Keratinocyte (primary cell): ENCODE measurements at regions not wholly inside any gene's neighbourhood (a gene's known extent, or its start where the extent isn't known, plus 50 kb on each side); places are given as distances from the start of the nearest gene placed in this dataset.

Source experiments
- DNase-seq: peaks from one replicate; pipeline ENCODE4 v3.0.0-alpha.2; 2011; ENCODE audit warnings: low read depth, missing footprints, low spot score
- FAIRE-seq: peaks from 2 replicates; lab custom pipeline; 2011; peaks lifted over from hg19 to GRCh38; lab: Jason Lieb, UNC
- H2AFZ ChIP-seq: 2 replicates; pipeline ENCODE4 v1.6.0; 2012; ENCODE audit warnings: low read length, control low read depth, inconsistent platforms; ENCODE audit not compliant: control insufficient read depth
- H3K27ac ChIP-seq: 2 replicates; pipeline ENCODE4 v1.5.1; 2011; ENCODE audit warnings: low read length; ENCODE audit not compliant: control insufficient read depth, insufficient read depth
- H3K27me3 ChIP-seq: 3 replicates; pipeline ENCODE4 v1.6.0; 2011; ENCODE audit warnings: low read length; ENCODE audit not compliant: control insufficient read depth, insufficient read depth; ENCODE audit errors: extremely low read depth
- H3K36me3 ChIP-seq, 2 experiments: 2 replicates in 1 of 2; 3 replicates in 1 of 2; pipeline ENCODE4 v1.5.1; 2011; ENCODE audit warnings: low read length in 2 of 2, mild to moderate bottlenecking in 1 of 2; ENCODE audit not compliant: control insufficient read depth in 2 of 2, insufficient read depth in 2 of 2; ENCODE audit errors: extremely low read depth in 1 of 2
- H3K4me1 ChIP-seq: 3 replicates; pipeline ENCODE4 v1.5.1; 2011; ENCODE audit warnings: low read length; ENCODE audit not compliant: control insufficient read depth, insufficient read depth; ENCODE audit errors: extremely low read depth
- H3K4me2 ChIP-seq: 3 replicates; pipeline ENCODE4 v1.6.0; 2011; ENCODE audit warnings: low read depth, low read length; ENCODE audit not compliant: control insufficient read depth, insufficient read depth; ENCODE audit errors: extremely low read depth
- H3K4me3 ChIP-seq, 3 experiments: fragments of 200-600 bp in 1 of 3; sonication (generic) in 1 of 3; 2 replicates in 2 of 3; 3 replicates in 1 of 3; pipeline ENCODE4 v1.5.1; 2011 to 2016; ENCODE audit warnings: low read length in 3 of 3, mild to moderate bottlenecking in 3 of 3, control low read depth in 2 of 3, inconsistent platforms in 1 of 3, low read depth in 1 of 3, mixed read lengths in 1 of 3, mixed run types in 1 of 3, moderate library complexity in 1 of 3; ENCODE audit not compliant: control insufficient read depth in 2 of 3, insufficient read depth in 2 of 3; ENCODE audit errors: extremely low read depth in 1 of 3
- H3K79me2 ChIP-seq: 2 replicates; pipeline ENCODE4 v1.6.0; 2012; ENCODE audit warnings: low read length; ENCODE audit not compliant: control insufficient read depth, insufficient read depth
- H3K9ac ChIP-seq: 3 replicates; pipeline ENCODE4 v1.6.0; 2011; ENCODE audit warnings: low read length; ENCODE audit not compliant: control insufficient read depth, insufficient read depth; ENCODE audit errors: extremely low read depth
- H3K9me1 ChIP-seq: 3 replicates; pipeline ENCODE4 v1.6.0; 2011; ENCODE audit warnings: low read length; ENCODE audit not compliant: control insufficient read depth, insufficient read depth; ENCODE audit errors: extremely low read depth
- H3K9me3 ChIP-seq: 2 replicates; pipeline ENCODE4 v1.5.1; 2012; ENCODE audit warnings: low read depth, low read length; ENCODE audit not compliant: control insufficient read depth
- H4K20me1 ChIP-seq: 3 replicates; pipeline ENCODE4 v1.6.0; 2011; ENCODE audit warnings: low read length; ENCODE audit not compliant: control insufficient read depth, insufficient read depth; ENCODE audit errors: extremely low read depth
- EZH2 ChIP-seq: IDR thresholded peaks from one replicate; pipeline ENCODE4 v1.6.1; 2012; ENCODE audit warnings: inconsistent platforms, mild to moderate bottlenecking, low read length, moderate library complexity
- dilution Hi-C: fragments of 300-500 bp; cut with MboI; formaldehyde crosslinking; loops from one replicate; pipeline ENCODE4 v1.7.0; 2020; ENCODE audit warnings: low sequenced_read_pairs; ENCODE audit not compliant: extremely low pct_ligation_motif_present
- TF ChIP-seq, protein P1 (sequence below), 3 experiments: IDR thresholded peaks in 1 of 3; conservative IDR thresholded peaks in 1 of 3; optimal IDR thresholded peaks in 1 of 3; 2 replicates in 2 of 3; 3 replicates in 1 of 3; pipeline versions ENCODE3 to v1.5.1; 2011; ENCODE audit warnings: low read length in 3 of 3, mild to moderate bottlenecking in 3 of 3, moderate library complexity in 2 of 3, control low read depth in 1 of 3, inconsistent platforms in 1 of 3; ENCODE audit not compliant: insufficient read depth in 2 of 3; ENCODE audit errors: extremely low read depth in 1 of 3

DNA sequence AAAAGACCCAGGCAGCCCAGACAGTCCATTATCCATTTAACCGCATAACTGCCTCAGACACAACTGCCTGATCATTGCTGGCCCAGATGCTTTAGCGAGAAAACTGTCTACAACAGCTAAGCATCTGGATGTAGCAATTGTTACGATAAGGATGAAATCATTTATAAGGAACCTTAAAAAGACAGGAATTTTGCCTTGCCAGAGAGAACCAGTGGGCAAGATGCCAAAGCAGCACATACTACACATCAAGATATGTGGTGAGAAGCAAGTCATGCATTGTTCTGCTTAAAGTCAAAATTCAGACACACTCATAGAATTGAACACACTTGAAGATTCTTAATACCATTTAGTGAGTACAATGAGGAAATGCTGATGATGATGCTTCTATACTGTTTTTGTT, 1525.3 kb downstream of the CDH8 start:
- FAIRE-seq (no peak), DNase-seq (no peak)
- Histone ChIP-seq H2AFZ (no peak overlapping the region), H3K9ac (no peak overlapping the region), H4K20me1 (no peaks in the 10 kb centered on the region), H3K27me3 (no peaks in the 10 kb centered on the region), H3K4me2 (no peak overlapping the region), H3K79me2 (no peaks in the 10 kb centered on the region), H3K4me1 (no peaks in the 10 kb centered on the region), H3K9me1 (no peaks in the 10 kb centered on the region), H3K36me3 (no peaks in the 10 kb centered on the region), H3K27ac (no peak overlapping the region), H3K9me3 (no peaks in the 10 kb centered on the region), H3K4me3 (no peak overlapping the region)
- TF ChIP-seq, protein P1, sequence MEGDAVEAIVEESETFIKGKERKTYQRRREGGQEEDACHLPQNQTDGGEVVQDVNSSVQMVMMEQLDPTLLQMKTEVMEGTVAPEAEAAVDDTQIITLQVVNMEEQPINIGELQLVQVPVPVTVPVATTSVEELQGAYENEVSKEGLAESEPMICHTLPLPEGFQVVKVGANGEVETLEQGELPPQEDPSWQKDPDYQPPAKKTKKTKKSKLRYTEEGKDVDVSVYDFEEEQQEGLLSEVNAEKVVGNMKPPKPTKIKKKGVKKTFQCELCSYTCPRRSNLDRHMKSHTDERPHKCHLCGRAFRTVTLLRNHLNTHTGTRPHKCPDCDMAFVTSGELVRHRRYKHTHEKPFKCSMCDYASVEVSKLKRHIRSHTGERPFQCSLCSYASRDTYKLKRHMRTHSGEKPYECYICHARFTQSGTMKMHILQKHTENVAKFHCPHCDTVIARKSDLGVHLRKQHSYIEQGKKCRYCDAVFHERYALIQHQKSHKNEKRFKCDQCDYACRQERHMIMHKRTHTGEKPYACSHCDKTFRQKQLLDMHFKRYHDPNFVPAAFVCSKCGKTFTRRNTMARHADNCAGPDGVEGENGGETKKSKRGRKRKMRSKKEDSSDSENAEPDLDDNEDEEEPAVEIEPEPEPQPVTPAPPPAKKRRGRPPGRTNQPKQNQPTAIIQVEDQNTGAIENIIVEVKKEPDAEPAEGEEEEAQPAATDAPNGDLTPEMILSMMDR (optimal IDR thresholded peaks at IDR 0.05 in 1 of 3, IDR thresholded peaks at IDR 0.05 in 1 of 3, conservative IDR thresholded peaks at IDR 0.05 in 1 of 3; ENCODE audit: extremely low read depth in 1 of 3, insufficient read depth in 2 of 3, low read length in 3 of 3): no peak
- no peak for TF ChIP-seq EZH2
- dilution Hi-C loops: no loop called here

DNA sequence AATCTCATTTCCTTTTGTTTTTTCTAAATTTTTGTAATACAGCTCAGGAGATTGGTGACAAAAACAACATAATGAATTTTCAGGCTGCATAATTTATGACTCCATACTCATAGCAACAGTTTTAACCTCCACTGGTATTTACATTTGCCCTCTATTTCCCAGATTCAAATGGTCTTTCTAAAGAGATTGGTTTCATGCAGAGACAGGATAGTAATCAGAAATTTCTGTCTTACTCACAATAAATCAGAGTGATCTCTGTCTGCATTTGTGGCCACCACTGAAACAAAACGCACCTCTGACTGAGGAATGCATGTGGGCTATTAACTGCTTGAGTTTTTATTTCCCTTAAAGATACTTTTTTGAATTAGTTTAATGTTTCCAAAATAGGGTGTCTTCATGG, 1526.0 kb downstream of the CDH8 start:
- Histone ChIP-seq H3K36me3 (no peaks in the 10 kb centered on the region), H3K4me3 (no peak overlapping the region), H3K4me1 (no peaks in the 10 kb centered on the region), H3K9me1 (no peaks in the 10 kb centered on the region), H3K27me3 (no peaks in the 10 kb centered on the region), H4K20me1 (no peaks in the 10 kb centered on the region), H3K9me3 (no peaks in the 10 kb centered on the region), H3K79me2 (no peaks in the 10 kb centered on the region), H3K9ac (no peak overlapping the region), H3K27ac (no peak overlapping the region), H3K4me2 (no peak overlapping the region), H2AFZ (no peak overlapping the region)
- FAIRE-seq (no peak), DNase-seq (no peak)
- dilution Hi-C loops: no loop called here
- TF ChIP-seq, protein P1 (optimal IDR thresholded peaks at IDR 0.05 in 1 of 3, IDR thresholded peaks at IDR 0.05 in 1 of 3, conservative IDR thresholded peaks at IDR 0.05 in 1 of 3; ENCODE audit: extremely low read depth in 1 of 3, insufficient read depth in 2 of 3, low read length in 3 of 3): no peak
- no peak for TF ChIP-seq EZH2
